BE2C (cell line): ENCODE measurements at regions not wholly inside any gene's neighbourhood (a gene's known extent, or its start where the extent isn't known, plus 50 kb on each side); places are given as distances from the start of the nearest gene placed in this dataset.

Experiments used
- DNase-seq: peaks from one replicate; pipeline ENCODE4 v3.0.0-alpha.2; 2020
- H3K27me3 ChIP-seq: fragments of 250-450 bp; sonication (Bioruptor Pico); 2 replicates; pipeline ENCODE4 v1.5.1; 2020; ENCODE audit warnings: mild to moderate bottlenecking
- H3K36me3 ChIP-seq: fragments of 250-450 bp; sonication (Bioruptor Pico); 2 replicates; pipeline ENCODE4 v1.5.1; 2020; ENCODE audit warnings: mild to moderate bottlenecking
- H3K4me1 ChIP-seq: fragments of 250-450 bp; sonication (Bioruptor Pico); 2 replicates; pipeline ENCODE4 v1.5.1; 2020
- H3K4me3 ChIP-seq: 2 replicates; pipeline ENCODE4 v1.5.1; 2011; ENCODE audit warnings: low read depth, low read length
- H3K9me3 ChIP-seq: fragments of 250-450 bp; sonication (Bioruptor Pico); 2 replicates; pipeline ENCODE4 v1.5.1; 2020
- CTCF ChIP-seq: IDR thresholded peaks from 2 replicates; pipeline ENCODE4 v1.5.1; 2012; ENCODE audit warnings: mild to moderate bottlenecking, low read depth, low read length

GRCh38 chr14:62117010-62117750, 355.0 kb downstream of the SNAPC1 start:
- TF ChIP-seq CTCF, result peak; percentile 49
- Histone ChIP-seq H3K4me1 (no peaks in the 10 kb centered on the region), H3K9me3 (no peaks in the 10 kb centered on the region), H3K36me3 (no peaks in the 10 kb centered on the region), H3K4me3 (peak overlapping the region; percentile 15; the same call in 1 of the 2 replicates), H3K27me3 (peaks cover 54% of the 10 kb centered on the region)
- DNase-seq, result peak; percentile 88

- no peaks in the 10 kb centered on the region for H3K4me1 ChIP-seq
- H3K27me3 ChIP-seq, result peaks cover 54% of the 10 kb centered on the region
- H3K9me3 ChIP-seq, result no peaks in the 10 kb centered on the region
- H3K36me3 ChIP-seq, result no peaks in the 10 kb centered on the region
- no peak for DNase-seq
- peak overlapping the region; percentile 15; the same call in 1 of the 2 replicates for H3K4me3 ChIP-seq
- no peak for TF ChIP-seq CTCF
Observed at GRCh38 chr14:62117751-62118105, 355.5 kb downstream of the SNAPC1 start.

- no peak overlapping the region for H3K4me3 ChIP-seq
- peaks cover 54% of the 10 kb centered on the region for H3K27me3 ChIP-seq
- no peaks in the 10 kb centered on the region for H3K4me1 ChIP-seq
- H3K36me3 ChIP-seq, result no peaks in the 10 kb centered on the region
- no peak for TF ChIP-seq CTCF
- H3K9me3 ChIP-seq, result no peaks in the 10 kb centered on the region
- DNase-seq, result no peak
Observed at GRCh38 chr14:62118461-62118860, 356.2 kb downstream of the SNAPC1 start.

DNA sequence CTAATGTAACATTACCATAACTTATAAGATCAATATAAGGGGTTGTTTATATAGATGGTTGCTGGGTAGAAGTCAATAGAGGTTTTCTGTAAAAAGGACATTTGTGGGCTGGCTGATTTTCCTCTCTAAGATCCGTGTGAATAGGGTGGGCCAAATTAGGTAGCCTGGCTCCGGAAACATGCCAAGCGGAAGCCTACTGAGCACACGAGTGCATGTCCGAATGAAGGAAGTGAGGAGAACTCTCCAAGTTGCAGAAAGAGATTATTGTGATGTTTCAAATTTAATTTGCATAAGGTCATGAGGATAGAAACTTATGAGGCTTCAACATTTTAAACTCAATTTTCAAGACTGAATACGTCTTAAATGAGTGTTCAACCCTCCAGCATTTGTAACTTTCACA, 356.7 kb downstream of the SNAPC1 start:
- H3K4me3 ChIP-seq, result no peak overlapping the region
- TF ChIP-seq CTCF, result no peak
- no peak for DNase-seq
- H3K9me3 ChIP-seq, result no peaks in the 10 kb centered on the region
- H3K4me1 ChIP-seq, result no peaks in the 10 kb centered on the region
- H3K27me3 ChIP-seq, result peaks cover 54% of the 10 kb centered on the region
- no peaks in the 10 kb centered on the region for H3K36me3 ChIP-seq

DNA sequence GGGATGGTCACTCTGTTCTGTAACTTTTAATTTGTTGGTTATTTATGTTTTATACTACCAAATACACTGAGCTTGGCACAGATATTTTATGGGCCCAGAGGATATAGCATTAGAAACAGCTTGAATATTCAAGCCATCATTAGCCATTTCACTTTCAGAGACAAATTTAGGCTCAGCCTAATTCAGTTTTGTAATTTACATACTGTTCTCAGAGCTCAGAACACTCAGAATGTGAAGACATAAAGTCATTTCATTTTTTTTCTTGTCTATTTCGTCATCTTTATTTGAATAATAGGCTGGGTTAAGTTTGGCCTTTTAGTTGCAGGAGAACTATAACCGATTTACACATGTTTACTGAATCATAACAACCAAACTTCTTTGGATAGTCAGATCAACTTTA, 361.7 kb downstream of the SNAPC1 start:
- H3K4me3 ChIP-seq, result no peak overlapping the region
- H3K36me3 ChIP-seq, result no peaks in the 10 kb centered on the region
- H3K9me3 ChIP-seq, result no peaks in the 10 kb centered on the region
- TF ChIP-seq CTCF, result no peak
- H3K4me1 ChIP-seq, result no peaks in the 10 kb centered on the region
- no peak for DNase-seq
- peaks cover 30% of the 10 kb centered on the region for H3K27me3 ChIP-seq

- Histone ChIP-seq H3K4me3 (no peak overlapping the region), H3K27me3 (peaks cover 20% of the 10 kb centered on the region), H3K9me3 (no peaks in the 10 kb centered on the region), H3K36me3 (no peaks in the 10 kb centered on the region), H3K4me1 (no peaks in the 10 kb centered on the region)
- no peak for DNase-seq
- TF ChIP-seq CTCF, result no peak
Observed at GRCh38 chr14:62125793-62126192, 363.6 kb downstream of the SNAPC1 start.
